GM12878 (cell line): ENCODE measurements at regions not wholly inside any gene's neighbourhood (a gene's known extent, or its start where the extent isn't known, plus 50 kb on each side); places are given as distances from the start of the nearest gene placed in this dataset.

Experiments used
- ATAC-seq: fragments of 200-7000 bp; cut with Tn5 transposase; 3 replicates; pipeline ENCODE4 v1.9.1; 2020; ENCODE audit warnings: mild to moderate bottlenecking, moderate library complexity
- BruUV-seq: library from RNA; stranded (reverse); fragments of 400-500 nt; replicated peaks from 2 replicates; lab custom pipeline; 2021; lab: Mats Ljungman, UMichigan
- CTCF ChIA-PET: fragments of 300-600 bp; sonication (Branson Sonifier 250); formaldehyde crosslinking; extraction: SDS; loops from one replicate; lab custom pipeline; 2021; ENCODE audit warnings: inconsistent platforms; lab: Yijun Ruan, JAX
- POLR2A ChIA-PET: fragments of 350-600 bp; formaldehyde crosslinking; extraction: SDS; loops from one replicate; lab custom pipeline; 2021; ENCODE audit warnings: inconsistent platforms; lab: Charles Lee
- RAD21 ChIA-PET: fragments of 300-600 bp; sonication (Branson Sonifier 250); formaldehyde crosslinking; loops from one replicate; lab custom pipeline; 2023; ENCODE audit warnings: antibody characterized with exemption; ENCODE audit not compliant: unreplicated experiment; lab: Charles Lee
- SMC1A ChIA-PET: fragments of 300-600 bp; sonication (Branson Sonifier 250); formaldehyde crosslinking; loops from one replicate; lab custom pipeline; 2023; ENCODE audit not compliant: unreplicated experiment, uncharacterized antibody; lab: Charles Lee
- DNase-seq: peaks from one replicate; pipeline ENCODE4 v3.0.0-alpha.2; 2011; ENCODE audit warnings: low read depth, low spot score
- FAIRE-seq: peaks from 3 replicates; lab custom pipeline; 2011; peaks lifted over from hg19 to GRCh38; lab: Jason Lieb, UNC
- H2AFZ ChIP-seq: 2 replicates; pipeline ENCODE4 v1.6.0; 2011; ENCODE audit warnings: low read depth, low read length, control low read depth; ENCODE audit not compliant: control insufficient read depth
- H3K27ac ChIP-seq: 2 replicates; pipeline ENCODE4 v1.5.1; 2011; ENCODE audit warnings: control low read depth; ENCODE audit not compliant: control insufficient read depth, insufficient read depth
- H3K27me3 ChIP-seq, 2 experiments: replicated peaks in 1 of 2; 2 replicates each; pipeline versions ENCODE4 v1.6.0 to v1.6.1; 2011; ENCODE audit warnings: low read length in 1 of 2; ENCODE audit not compliant: control insufficient read depth in 2 of 2, insufficient read depth in 2 of 2
- H3K36me3 ChIP-seq, 2 experiments: 2 replicates each; pipeline ENCODE4 v1.5.1; 2011; ENCODE audit warnings: low read length in 1 of 2; ENCODE audit not compliant: control insufficient read depth in 2 of 2, insufficient read depth in 2 of 2
- H3K4me1 ChIP-seq: 2 replicates; pipeline ENCODE4 v1.6.1; 2011; ENCODE audit warnings: mild to moderate bottlenecking, low read length, moderate library complexity, mixed read lengths; ENCODE audit not compliant: control insufficient read depth, insufficient read depth
- H3K4me2 ChIP-seq: 2 replicates; pipeline ENCODE4 v1.6.0; 2011; ENCODE audit warnings: control low read depth; ENCODE audit not compliant: control insufficient read depth, insufficient read depth
- H3K4me3 ChIP-seq: fragments of 200-600 bp; sonication (generic); 2 replicates; pipeline ENCODE4 v1.5.1; 2016
- H3K79me2 ChIP-seq: 2 replicates; pipeline ENCODE4 v1.6.0; 2011; ENCODE audit warnings: low read length; ENCODE audit not compliant: control insufficient read depth, insufficient read depth
- H3K9ac ChIP-seq: 2 replicates; pipeline ENCODE4 v1.8.0; 2011; ENCODE audit warnings: low read length, control low read depth, mixed read lengths; ENCODE audit not compliant: control insufficient read depth, insufficient read depth
- H3K9me3 ChIP-seq: replicated peaks from 3 replicates; pipeline ENCODE4 v1.5.1; 2011; ENCODE audit warnings: mild to moderate bottlenecking, low read length; ENCODE audit not compliant: control insufficient read depth, insufficient read depth
- H4K20me1 ChIP-seq: 2 replicates; pipeline ENCODE4 v1.6.0; 2011; ENCODE audit not compliant: control insufficient read depth, insufficient read depth
- CHD4 ChIP-seq: fragments of 200-600 bp; sonication (generic); IDR thresholded peaks from 2 replicates; pipeline ENCODE4 v1.6.1; 2016; ENCODE audit warnings: mild to moderate bottlenecking
- ELK1 ChIP-seq: IDR thresholded peaks from 2 replicates; pipeline ENCODE4 v1.6.1; 2012; ENCODE audit warnings: low read depth, low read length, improper control_type of control experiment
- HDAC2 ChIP-seq: fragments of 200-600 bp; sonication (generic); IDR thresholded peaks from 2 replicates; pipeline ENCODE4 v1.6.1; 2017
- HSF1 ChIP-seq: fragments of 150-350 bp; IDR thresholded peaks from 2 replicates; pipeline ENCODE4 v1.6.1; 2014; ENCODE audit warnings: mild to moderate bottlenecking, low read depth, low read length
- IKZF1 ChIP-seq: fragments of 450-650 bp; conservative IDR thresholded peaks from 2 replicates; pipeline ENCODE4 v1.6.1; 2017; ENCODE audit warnings: antibody characterized with exemption, mild to moderate bottlenecking
- MYB ChIP-seq: fragments of 150-350 bp; IDR thresholded peaks from 2 replicates; pipeline ENCODE4 v1.6.1; 2014; ENCODE audit warnings: mild to moderate bottlenecking, low read depth, low read length, borderline replicate concordance
- NR2F1 ChIP-seq: fragments of 450-650 bp; conservative IDR thresholded peaks from 2 replicates; pipeline ENCODE4 v1.6.1; 2017; ENCODE audit warnings: mild to moderate bottlenecking
- NRF1 ChIP-seq: conservative IDR thresholded peaks from 2 replicates; pipeline ENCODE4 v1.6.1; 2011; ENCODE audit warnings: mild to moderate bottlenecking, low read depth, low read length, improper control_type of control experiment
- PKNOX1 ChIP-seq: fragments of 450-650 bp; IDR thresholded peaks from 2 replicates; pipeline ENCODE4 v1.6.1; 2016; ENCODE audit warnings: mild to moderate bottlenecking
- SMARCA5 ChIP-seq: fragments of 450-650 bp; IDR thresholded peaks from 2 replicates; pipeline ENCODE4 v1.6.1; 2017; ENCODE audit warnings: mild to moderate bottlenecking
- SREBF1 ChIP-seq: IDR thresholded peaks from 2 replicates; pipeline ENCODE4 v1.6.1; 2012; ENCODE audit warnings: mild to moderate bottlenecking, low read length
- TCF3 ChIP-seq: IDR thresholded peaks from 2 replicates; pipeline ENCODE4 v1.6.1; 2012; ENCODE audit warnings: low read depth, mild to moderate bottlenecking, low read length, borderline replicate concordance; ENCODE audit not compliant: insufficient read depth
- USF2 ChIP-seq: IDR thresholded peaks from 2 replicates; pipeline ENCODE4 v1.6.1; 2011; ENCODE audit warnings: low read depth, low read length, improper control_type of control experiment, borderline replicate concordance
- ZBTB4 ChIP-seq: fragments of 450-650 bp; formaldehyde crosslinking; IDR thresholded peaks from 2 replicates; pipeline ENCODE4 v1.4.0; 2022; ENCODE audit warnings: mild to moderate bottlenecking, moderate library complexity
- ZNF207 ChIP-seq: fragments of 450-650 bp; IDR thresholded peaks from 2 replicates; pipeline ENCODE4 v1.6.1; 2014; ENCODE audit warnings: antibody characterized with exemption, mild to moderate bottlenecking, borderline replicate concordance
- WGBS: methylation state at CpG from one replicate; pipeline ENCODE4 v1.1.6; 2016; ENCODE audit warnings: low lambda C conversion rate; ENCODE audit not compliant: insufficient replicate concordance, insufficient coverage; ENCODE audit errors: missing lambda C conversion rate; 5-methylcytosine and 5-hydroxymethylcytosine counted together
- in situ Hi-C: fragments of 300-500 bp; cut with MboI; formaldehyde crosslinking; loops from 9 replicates; pipeline ENCODE4 v1.14.3; 2018; ENCODE audit warnings: mixed read lengths
- intact Hi-C: fragments of 100-400 bp; cut with micrococcal nuclease; formaldehyde crosslinking; loops from one replicate; pipeline ENCODE4 v1.14.2; 2022; ENCODE audit not compliant: unreplicated experiment

GRCh38 chr18:44473394-44474066 is 207.2 kb upstream of the SETBP1 start:
- H3K27me3 ChIP-seq = no peaks in the 10 kb centered on the region
- RAD21 ChIA-PET = no interaction called here
- POLR2A ChIA-PET = no interaction called here
- no peaks in the 10 kb centered on the region for H3K4me1 ChIP-seq
- no peak overlapping the region for H3K4me2 ChIP-seq
- H3K9ac ChIP-seq = no peak overlapping the region
- ATAC-seq (no peak), FAIRE-seq (no peak), DNase-seq (no peak)
- H2AFZ ChIP-seq = no peak overlapping the region
- in situ Hi-C loops = no loop called here
- no peak overlapping the region for H3K27ac ChIP-seq
- H3K36me3 ChIP-seq = no peaks in the 10 kb centered on the region
- H3K79me2 ChIP-seq = no peaks in the 10 kb centered on the region
- BruUV-seq = no TSS peak
- H3K9me3 ChIP-seq = no peaks in the 10 kb centered on the region
- 5% methylated on average over 2 of the region's 2 CpGs for WGBS
- CTCF ChIA-PET = no interaction called here
- no peak overlapping the region for H3K4me3 ChIP-seq
- intact Hi-C loops = no loop called here
- SMC1A ChIA-PET = no interaction called here
- H4K20me1 ChIP-seq = no peaks in the 10 kb centered on the region
- TF ChIP-seq IKZF1 = no peak
- TF ChIP-seq ELK1 = no peak
- no peak for TF ChIP-seq ZBTB4 (CRISPR knock-in tag)
- TF ChIP-seq HSF1 = no peak
- TF ChIP-seq TCF3 = no peak
- no peak for TF ChIP-seq NRF1
- no peak for TF ChIP-seq USF2
- TF ChIP-seq NR2F1 = no peak
- TF ChIP-seq CHD4 = no peak
- TF ChIP-seq SREBF1 = no peak
- TF ChIP-seq PKNOX1 = no peak
- TF ChIP-seq MYB = no peak
- TF ChIP-seq HDAC2 = no peak
- TF ChIP-seq ZNF207 = no peak
- TF ChIP-seq SMARCA5 = no peak
- TF ChIP-seq, all 136 proteins: peak for 0
